ENCODE measurements at regions not wholly inside any gene's neighbourhood (a gene's known extent, or its start where the extent isn't known, plus 50 kb on each side); places are given as distances from the start of the nearest gene placed in this dataset.
"Not testable (repeated sequence)": the region's sequence is repeated elsewhere in the genome, so short reads cannot be mapped to it uniquely, and the experiment has no call there.

DNA sequence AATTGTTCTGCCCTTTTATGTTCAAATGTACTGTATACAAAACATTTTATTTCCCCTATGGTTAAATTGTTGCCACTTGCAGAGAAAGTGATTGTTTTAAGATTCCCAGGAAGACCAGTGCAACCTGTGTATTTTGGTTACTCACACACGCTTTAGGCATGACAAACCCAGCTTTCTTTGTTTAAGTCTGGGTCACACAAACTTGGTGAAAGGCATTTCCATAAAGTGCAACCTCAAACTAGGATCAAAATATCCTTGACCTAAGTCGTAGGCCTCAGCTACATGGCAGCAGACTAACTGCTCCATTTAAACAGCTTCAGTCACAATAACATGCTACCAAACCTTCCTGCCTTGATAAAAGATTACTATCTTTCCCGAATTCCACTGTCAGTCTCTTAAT, 639.0 kb upstream of the PRR20A start:
- no peaks in the 10 kb centered on the region for H3K9me3 ChIP-seq (ENCODE audit: low read length)
- no peak overlapping the region for H2AFZ ChIP-seq (ENCODE audit: low read depth, low read length)
- H3K9me2 ChIP-seq (ENCODE audit: insufficient read depth, low read length): no peaks in the 10 kb centered on the region
- H3K27ac ChIP-seq (ENCODE audit: low read length): no peak overlapping the region
- no peaks in the 10 kb centered on the region for H4K20me1 ChIP-seq (ENCODE audit: insufficient read depth)
- H3F3A ChIP-seq (ENCODE audit: insufficient read depth, low read length, poor library complexity, severe bottlenecking): no peaks in the 10 kb centered on the region
- no peaks in the 10 kb centered on the region for H3K79me2 ChIP-seq (replicated peaks; ENCODE audit: insufficient read depth, low read length)
- no peak for TF ChIP-seq RAD21 (conservative IDR thresholded peaks at IDR 0.05)
- TF ChIP-seq, protein P1, sequence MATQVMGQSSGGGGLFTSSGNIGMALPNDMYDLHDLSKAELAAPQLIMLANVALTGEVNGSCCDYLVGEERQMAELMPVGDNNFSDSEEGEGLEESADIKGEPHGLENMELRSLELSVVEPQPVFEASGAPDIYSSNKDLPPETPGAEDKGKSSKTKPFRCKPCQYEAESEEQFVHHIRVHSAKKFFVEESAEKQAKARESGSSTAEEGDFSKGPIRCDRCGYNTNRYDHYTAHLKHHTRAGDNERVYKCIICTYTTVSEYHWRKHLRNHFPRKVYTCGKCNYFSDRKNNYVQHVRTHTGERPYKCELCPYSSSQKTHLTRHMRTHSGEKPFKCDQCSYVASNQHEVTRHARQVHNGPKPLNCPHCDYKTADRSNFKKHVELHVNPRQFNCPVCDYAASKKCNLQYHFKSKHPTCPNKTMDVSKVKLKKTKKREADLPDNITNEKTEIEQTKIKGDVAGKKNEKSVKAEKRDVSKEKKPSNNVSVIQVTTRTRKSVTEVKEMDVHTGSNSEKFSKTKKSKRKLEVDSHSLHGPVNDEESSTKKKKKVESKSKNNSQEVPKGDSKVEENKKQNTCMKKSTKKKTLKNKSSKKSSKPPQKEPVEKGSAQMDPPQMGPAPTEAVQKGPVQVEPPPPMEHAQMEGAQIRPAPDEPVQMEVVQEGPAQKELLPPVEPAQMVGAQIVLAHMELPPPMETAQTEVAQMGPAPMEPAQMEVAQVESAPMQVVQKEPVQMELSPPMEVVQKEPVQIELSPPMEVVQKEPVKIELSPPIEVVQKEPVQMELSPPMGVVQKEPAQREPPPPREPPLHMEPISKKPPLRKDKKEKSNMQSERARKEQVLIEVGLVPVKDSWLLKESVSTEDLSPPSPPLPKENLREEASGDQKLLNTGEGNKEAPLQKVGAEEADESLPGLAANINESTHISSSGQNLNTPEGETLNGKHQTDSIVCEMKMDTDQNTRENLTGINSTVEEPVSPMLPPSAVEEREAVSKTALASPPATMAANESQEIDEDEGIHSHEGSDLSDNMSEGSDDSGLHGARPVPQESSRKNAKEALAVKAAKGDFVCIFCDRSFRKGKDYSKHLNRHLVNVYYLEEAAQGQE (IDR thresholded peaks at IDR 0.05; ENCODE audit: borderline replicate concordance): no peak
- no peak for TF ChIP-seq EZH2 (IDR thresholded peaks at IDR 0.05; ENCODE audit: borderline replicate concordance, insufficient read depth, low read length, poor library complexity, severe bottlenecking)
- TF ChIP-seq POLR2AphosphoS5 (IDR thresholded peaks at IDR 0.05): no peak
- TF ChIP-seq, protein P2, sequence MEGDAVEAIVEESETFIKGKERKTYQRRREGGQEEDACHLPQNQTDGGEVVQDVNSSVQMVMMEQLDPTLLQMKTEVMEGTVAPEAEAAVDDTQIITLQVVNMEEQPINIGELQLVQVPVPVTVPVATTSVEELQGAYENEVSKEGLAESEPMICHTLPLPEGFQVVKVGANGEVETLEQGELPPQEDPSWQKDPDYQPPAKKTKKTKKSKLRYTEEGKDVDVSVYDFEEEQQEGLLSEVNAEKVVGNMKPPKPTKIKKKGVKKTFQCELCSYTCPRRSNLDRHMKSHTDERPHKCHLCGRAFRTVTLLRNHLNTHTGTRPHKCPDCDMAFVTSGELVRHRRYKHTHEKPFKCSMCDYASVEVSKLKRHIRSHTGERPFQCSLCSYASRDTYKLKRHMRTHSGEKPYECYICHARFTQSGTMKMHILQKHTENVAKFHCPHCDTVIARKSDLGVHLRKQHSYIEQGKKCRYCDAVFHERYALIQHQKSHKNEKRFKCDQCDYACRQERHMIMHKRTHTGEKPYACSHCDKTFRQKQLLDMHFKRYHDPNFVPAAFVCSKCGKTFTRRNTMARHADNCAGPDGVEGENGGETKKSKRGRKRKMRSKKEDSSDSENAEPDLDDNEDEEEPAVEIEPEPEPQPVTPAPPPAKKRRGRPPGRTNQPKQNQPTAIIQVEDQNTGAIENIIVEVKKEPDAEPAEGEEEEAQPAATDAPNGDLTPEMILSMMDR (IDR thresholded peaks at IDR 0.05; ENCODE audit: poor library complexity, severe bottlenecking): no peak
- no peak for TF ChIP-seq SMC3 (conservative IDR thresholded peaks at IDR 0.05; ENCODE audit: poor library complexity)
- TF ChIP-seq TAF1 (IDR thresholded peaks at IDR 0.05; ENCODE audit: low read depth): no peak
- no peak for TF ChIP-seq EP300 (conservative IDR thresholded peaks at IDR 0.05; ENCODE audit: poor library complexity, severe bottlenecking)
- TF ChIP-seq MXI1 (conservative IDR thresholded peaks at IDR 0.05; ENCODE audit: poor library complexity, severe bottlenecking): no peak
- H3K36me3 ChIP-seq (ENCODE audit: insufficient read depth, low read length): no peaks in the 10 kb centered on the region
- no peak overlapping the region for H3K4me3 ChIP-seq (ENCODE audit: low read length)
- H3K4me2 ChIP-seq (ENCODE audit: low read length): no peak overlapping the region
- H3K9ac ChIP-seq (ENCODE audit: low read length): no peak overlapping the region
- H3K27me3 ChIP-seq (ENCODE audit: insufficient read depth, low read depth, low read length): no peaks in the 10 kb centered on the region

DNA sequence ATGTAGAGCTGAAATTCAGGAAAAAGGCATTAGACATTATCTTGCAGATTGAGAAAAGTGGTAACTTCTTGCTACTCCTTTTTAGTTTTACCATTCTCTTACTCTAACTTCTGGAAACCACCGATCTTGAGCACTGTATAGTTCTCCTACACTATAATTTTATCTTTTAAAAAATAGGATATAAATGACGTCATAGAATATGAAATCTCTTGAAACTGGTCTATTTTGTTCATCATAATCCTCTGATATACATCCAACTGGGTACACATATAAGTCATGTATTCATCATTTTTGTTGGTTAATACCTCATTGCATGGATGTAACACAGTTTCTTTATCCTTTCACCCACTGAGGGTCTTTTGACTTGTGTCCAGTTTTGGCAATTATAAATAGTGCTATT, 629.9 kb upstream of the PRR20A start:
- no peaks in the 10 kb centered on the region for H3F3A ChIP-seq (ENCODE audit: insufficient read depth, low read length, poor library complexity, severe bottlenecking)
- H3K4me3 ChIP-seq (ENCODE audit: low read length): no peak overlapping the region
- no peak for TF ChIP-seq EP300 (conservative IDR thresholded peaks at IDR 0.05; ENCODE audit: poor library complexity, severe bottlenecking)
- no peak overlapping the region for H3K4me2 ChIP-seq (ENCODE audit: low read length)
- H3K27me3 ChIP-seq (ENCODE audit: insufficient read depth, low read depth, low read length): no peaks in the 10 kb centered on the region
- H3K9ac ChIP-seq (ENCODE audit: low read length): no peak overlapping the region
- H3K9me3 ChIP-seq (ENCODE audit: low read length): no peaks in the 10 kb centered on the region
- no peaks in the 10 kb centered on the region for H4K20me1 ChIP-seq (ENCODE audit: insufficient read depth)
- no peak overlapping the region for H2AFZ ChIP-seq (ENCODE audit: low read depth, low read length)
- no peaks in the 10 kb centered on the region for H3K9me2 ChIP-seq (ENCODE audit: insufficient read depth, low read length)
- no peaks in the 10 kb centered on the region for H3K36me3 ChIP-seq (ENCODE audit: insufficient read depth, low read length)
- H3K79me2 ChIP-seq (replicated peaks; ENCODE audit: insufficient read depth, low read length): no peaks in the 10 kb centered on the region
- no peak overlapping the region for H3K27ac ChIP-seq (ENCODE audit: low read length)

DNA sequence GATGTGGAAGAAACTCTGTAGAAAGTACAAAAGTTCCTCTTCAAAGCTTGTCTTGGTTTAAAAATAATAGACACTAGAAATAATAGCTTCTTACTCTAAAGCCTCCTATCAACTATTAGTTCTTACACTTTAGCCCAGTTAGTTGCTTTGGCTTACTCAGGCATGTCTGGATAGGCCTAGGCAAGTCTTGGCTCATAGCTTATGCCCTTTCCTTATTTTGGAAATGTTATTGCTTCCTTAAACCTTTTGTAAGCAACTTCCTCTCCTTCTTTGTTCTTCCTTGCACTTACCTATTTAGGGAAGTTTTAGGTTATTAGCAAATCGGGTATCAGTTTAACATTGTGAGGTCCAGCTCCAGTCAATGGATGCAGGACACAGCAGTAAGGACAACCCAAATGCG, 628.4 kb upstream of the PRR20A start:
- H3K4me2 ChIP-seq (ENCODE audit: low read length); H3K27me3 ChIP-seq (ENCODE audit: insufficient read depth, low read depth, low read length); H3K36me3 ChIP-seq (ENCODE audit: insufficient read depth, low read length); H3K79me2 ChIP-seq (replicated peaks; ENCODE audit: insufficient read depth, low read length); H4K20me1 ChIP-seq (ENCODE audit: insufficient read depth); H3K9me3 ChIP-seq (ENCODE audit: low read length); H3K27ac ChIP-seq (ENCODE audit: low read length); H3K4me3 ChIP-seq (ENCODE audit: low read length); H3F3A ChIP-seq (ENCODE audit: insufficient read depth, low read length, poor library complexity, severe bottlenecking); H3K9me2 ChIP-seq (ENCODE audit: insufficient read depth, low read length); H2AFZ ChIP-seq (ENCODE audit: low read depth, low read length); H3K9ac ChIP-seq (ENCODE audit: low read length): not testable (repeated sequence)
